Uterus (tissue), 3 donors: ENCODE measurements at regions not wholly inside any gene's neighbourhood (a gene's known extent, or its start where the extent isn't known, plus 50 kb on each side); places are given as distances from the start of the nearest gene placed in this dataset.

Source experiments
- DNase-seq, 2 donors: peaks; one replicate each; pipeline ENCODE4 v3.0.0-alpha.2; 2019 to 2020
- H3K27ac ChIP-seq, 2 donors: fragments of 200-600 bp; sonication (generic); 1 replicate in 1 of 2; 2 replicates in 1 of 2; pipeline ENCODE4 v1.5.1; 2016 to 2018
- H3K27me3 ChIP-seq, 2 donors: fragments of 200-600 bp; sonication (generic); one replicate each; pipeline ENCODE4 v1.5.1; 2018 to 2019; ENCODE audit warnings: control low read depth in 1 of 2
- H3K36me3 ChIP-seq, 2 donors: fragments of 200-600 bp; sonication (generic); one replicate each; pipeline ENCODE4 v1.5.1; 2019; ENCODE audit warnings: control low read depth in 1 of 2
- H3K4me1 ChIP-seq, 2 donors: fragments of 200-600 bp; sonication (generic); one replicate each; pipeline ENCODE4 v1.5.1; 2018 to 2019; ENCODE audit warnings: control low read depth in 1 of 2
- H3K4me3 ChIP-seq, 2 donors: fragments of 200-600 bp; sonication (generic); 1 replicate in 1 of 2; 2 replicates in 1 of 2; pipeline ENCODE4 v1.5.1; 2018 to 2019; ENCODE audit warnings: mild to moderate bottlenecking in 1 of 2
- H3K9me3 ChIP-seq, 2 donors: fragments of 200-600 bp; sonication (generic); one replicate each; pipeline ENCODE4 v1.5.1; 2019; ENCODE audit warnings: control low read depth in 1 of 2
- POLR2A ChIP-seq, 2 donors: fragments of 450-650 bp; IDR thresholded peaks; one replicate each; pipeline ENCODE4 v1.6.1; 2016; ENCODE audit warnings: antibody characterized with exemption in 2 of 2, mild to moderate bottlenecking in 1 of 2, moderate library complexity in 1 of 2
- intact Hi-C: fragments of 100-400 bp; cut with DNase I; formaldehyde crosslinking; loops from one replicate; pipeline ENCODE4 v1.15.1; 2023; ENCODE audit warnings: low total_unique reads
- TF ChIP-seq, protein P1 (sequence below), 4 experiments: fragments of 200-600 bp in 2 of 4; fragments of 450-650 bp in 2 of 4; sonication (generic) in 2 of 4; IDR thresholded peaks; one replicate each; pipeline ENCODE4 v1.5.1; 2016 to 2019; ENCODE audit warnings: antibody characterized with exemption in 4 of 4, mild to moderate bottlenecking in 2 of 4, moderate library complexity in 1 of 4
- donor health status: DM: yes; HTN: yes; CAD: no.

DNA sequence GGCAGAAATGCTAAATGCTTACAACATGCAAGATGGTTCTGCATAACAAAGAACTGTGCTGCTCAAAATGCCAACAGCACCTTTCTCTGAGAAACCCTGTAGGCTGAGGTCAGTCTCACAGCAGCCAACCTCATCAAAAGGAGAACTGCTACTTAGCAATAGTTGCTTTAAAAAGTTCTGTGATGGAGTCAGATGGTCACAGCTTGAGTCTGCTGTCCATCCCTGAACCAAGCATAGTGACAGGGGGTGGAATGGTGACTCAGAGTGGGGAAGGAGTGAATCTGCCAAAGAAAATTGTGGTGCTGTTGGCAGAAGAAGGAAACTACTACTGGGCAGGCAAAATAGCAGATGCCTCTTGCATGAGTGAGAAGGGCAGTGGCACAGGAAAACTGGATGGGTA is 106.0 kb upstream of the FAM78B start:
- TF ChIP-seq, protein P1, sequence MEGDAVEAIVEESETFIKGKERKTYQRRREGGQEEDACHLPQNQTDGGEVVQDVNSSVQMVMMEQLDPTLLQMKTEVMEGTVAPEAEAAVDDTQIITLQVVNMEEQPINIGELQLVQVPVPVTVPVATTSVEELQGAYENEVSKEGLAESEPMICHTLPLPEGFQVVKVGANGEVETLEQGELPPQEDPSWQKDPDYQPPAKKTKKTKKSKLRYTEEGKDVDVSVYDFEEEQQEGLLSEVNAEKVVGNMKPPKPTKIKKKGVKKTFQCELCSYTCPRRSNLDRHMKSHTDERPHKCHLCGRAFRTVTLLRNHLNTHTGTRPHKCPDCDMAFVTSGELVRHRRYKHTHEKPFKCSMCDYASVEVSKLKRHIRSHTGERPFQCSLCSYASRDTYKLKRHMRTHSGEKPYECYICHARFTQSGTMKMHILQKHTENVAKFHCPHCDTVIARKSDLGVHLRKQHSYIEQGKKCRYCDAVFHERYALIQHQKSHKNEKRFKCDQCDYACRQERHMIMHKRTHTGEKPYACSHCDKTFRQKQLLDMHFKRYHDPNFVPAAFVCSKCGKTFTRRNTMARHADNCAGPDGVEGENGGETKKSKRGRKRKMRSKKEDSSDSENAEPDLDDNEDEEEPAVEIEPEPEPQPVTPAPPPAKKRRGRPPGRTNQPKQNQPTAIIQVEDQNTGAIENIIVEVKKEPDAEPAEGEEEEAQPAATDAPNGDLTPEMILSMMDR (IDR thresholded peaks at IDR 0.05) = no peak
- no peak for TF ChIP-seq POLR2A (IDR thresholded peaks at IDR 0.05)
- intact Hi-C loops = no loop called here
- no peak overlapping the region for H3K27ac ChIP-seq

DNA sequence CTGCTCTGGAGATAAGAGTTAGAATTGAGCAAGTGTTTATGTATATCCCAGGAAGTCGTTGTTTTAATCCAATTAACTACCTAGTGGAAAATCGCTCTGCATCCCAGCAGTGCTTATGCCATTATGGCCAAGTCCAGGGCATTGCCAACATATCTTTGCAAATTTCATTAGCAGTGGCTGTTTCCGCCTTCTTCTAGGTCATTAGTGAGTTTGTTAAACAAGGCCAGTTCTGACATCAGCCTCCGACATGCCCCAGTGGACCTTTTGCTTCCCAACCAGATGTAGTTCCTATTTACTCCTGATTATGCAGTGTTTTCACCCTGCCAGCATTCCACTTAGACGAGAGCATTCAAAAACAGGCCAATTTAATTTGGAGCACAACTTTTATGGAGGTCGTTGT is 106.8 kb upstream of the FAM78B start:
- DNase-seq = no peak
- H3K27ac ChIP-seq = no peak overlapping the region
- H3K4me1 ChIP-seq = no peaks in the 10 kb centered on the region
- no peaks in the 10 kb centered on the region for H3K9me3 ChIP-seq
- H3K36me3 ChIP-seq = no peaks in the 10 kb centered on the region
- no peak overlapping the region for H3K4me3 ChIP-seq
- no peaks in the 10 kb centered on the region for H3K27me3 ChIP-seq
- no peak for TF ChIP-seq POLR2A (IDR thresholded peaks at IDR 0.05)
- TF ChIP-seq, protein P1 (IDR thresholded peaks at IDR 0.05) = no peak
- intact Hi-C loops = no loop called here

More for the DNA sequence above, 106.0 kb upstream of the FAM78B start:
- Histone ChIP-seq H3K27me3 (no peaks in the 10 kb centered on the region), H3K9me3 (no peaks in the 10 kb centered on the region), H3K36me3 (no peaks in the 10 kb centered on the region), H3K4me1 (no peaks in the 10 kb centered on the region), H3K4me3 (no peak overlapping the region)
- no peak for DNase-seq

DNA sequence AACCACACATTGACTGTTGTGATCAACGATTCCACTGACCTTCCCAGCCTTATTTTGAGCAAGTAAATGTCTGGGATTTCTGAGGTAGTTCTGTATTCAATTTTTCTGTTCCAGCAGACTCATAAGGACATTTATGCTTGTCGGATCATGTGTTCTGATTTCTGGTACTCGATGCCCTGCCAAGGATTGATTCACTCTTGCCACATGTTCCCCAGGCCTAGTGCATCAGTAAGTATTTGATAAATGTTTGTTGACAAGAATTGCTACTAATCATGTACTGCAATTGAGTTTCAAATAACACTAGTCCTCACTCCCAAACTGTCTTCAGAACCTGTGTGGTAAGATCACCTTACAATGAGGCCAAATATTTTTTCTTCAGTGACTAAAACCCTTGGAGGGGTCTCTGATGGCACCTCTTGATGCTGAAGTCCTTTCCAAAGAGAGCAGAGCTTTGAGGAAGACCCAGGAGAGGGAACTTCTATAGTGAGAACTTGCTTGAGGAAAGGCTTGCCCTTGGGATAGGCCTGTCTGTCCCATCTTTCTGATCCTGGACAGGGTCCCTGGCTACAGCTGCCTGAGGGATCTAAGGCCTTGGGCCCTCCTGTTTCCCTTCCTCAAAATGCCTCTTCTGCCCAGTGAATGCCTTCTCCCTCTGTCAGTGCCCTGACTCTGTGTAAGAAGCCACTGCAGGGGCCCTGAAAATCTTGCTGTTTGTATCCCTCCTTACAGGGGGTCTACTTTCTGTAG is 115.8 kb upstream of the FAM78B start:
- no peak overlapping the region for H3K4me3 ChIP-seq
- H3K36me3 ChIP-seq = no peaks in the 10 kb centered on the region
- intact Hi-C loops = no loop called here
- TF ChIP-seq POLR2A (IDR thresholded peaks at IDR 0.05) = no peak
- TF ChIP-seq, protein P1 (IDR thresholded peaks at IDR 0.05) = no peak
- H3K27ac ChIP-seq = no peak overlapping the region
- H3K27me3 ChIP-seq = no peaks in the 10 kb centered on the region
- H3K4me1 ChIP-seq = no peaks in the 10 kb centered on the region
- H3K9me3 ChIP-seq = no peaks in the 10 kb centered on the region
- DNase-seq = no peak

DNA sequence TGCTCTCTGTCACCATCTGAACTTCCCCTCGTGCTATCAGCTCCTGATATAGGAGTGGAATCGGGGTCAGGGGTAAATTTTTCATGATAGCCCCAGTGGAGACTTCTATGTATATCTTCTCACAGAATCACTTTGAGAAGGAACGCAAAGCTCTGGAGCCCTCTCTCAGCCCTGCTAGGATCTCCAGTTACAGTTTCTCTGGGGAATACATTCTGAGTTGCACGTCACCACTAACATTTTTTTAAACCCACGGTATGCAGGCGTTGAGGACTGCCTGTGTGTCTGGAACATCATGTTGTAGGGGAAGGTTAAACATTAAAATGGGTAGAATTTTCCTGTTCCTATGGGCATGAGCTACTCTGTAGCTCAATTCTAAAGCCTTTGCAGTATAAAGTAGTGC is 116.4 kb upstream of the FAM78B start:
- Histone ChIP-seq H3K4me1 (no peaks in the 10 kb centered on the region), H3K9me3 (no peaks in the 10 kb centered on the region), H3K27me3 (no peaks in the 10 kb centered on the region), H3K4me3 (no peak overlapping the region), H3K27ac (no peak overlapping the region), H3K36me3 (no peaks in the 10 kb centered on the region)
- intact Hi-C loops = no loop called here
- DNase-seq = no peak
- TF ChIP-seq, protein P1 (IDR thresholded peaks at IDR 0.05) = no peak
- no peak for TF ChIP-seq POLR2A (IDR thresholded peaks at IDR 0.05)

DNA sequence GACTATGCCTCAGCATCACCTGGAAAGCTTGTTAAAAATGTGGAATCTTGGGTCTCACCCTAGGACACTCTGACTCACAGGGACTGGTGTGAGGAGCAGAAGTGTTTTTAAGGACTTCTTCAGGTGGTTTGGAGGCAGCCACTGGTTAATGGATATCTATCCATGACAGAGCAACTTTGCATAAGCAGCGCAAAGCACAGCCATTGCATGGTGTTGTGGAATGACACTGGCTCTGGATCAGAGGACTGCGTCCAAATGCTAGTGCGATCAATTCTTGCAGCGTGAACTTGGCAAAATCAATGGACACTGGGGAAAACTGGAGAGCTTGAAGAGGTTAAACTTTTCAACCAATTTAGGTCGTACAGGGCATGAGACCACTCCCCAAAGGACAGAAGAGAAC is 116.8 kb upstream of the FAM78B start:
- Histone ChIP-seq H3K9me3 (no peaks in the 10 kb centered on the region), H3K27ac (no peak overlapping the region), H3K36me3 (no peaks in the 10 kb centered on the region), H3K27me3 (no peaks in the 10 kb centered on the region), H3K4me3 (no peak overlapping the region), H3K4me1 (no peaks in the 10 kb centered on the region)
- no peak for TF ChIP-seq POLR2A (IDR thresholded peaks at IDR 0.05)
- TF ChIP-seq, protein P1 (IDR thresholded peaks at IDR 0.05) = no peak
- no peak for DNase-seq
- intact Hi-C loops = no loop called here
